ENCODE measurements at regions not wholly inside any gene's neighbourhood (a gene's known extent, or its start where the extent isn't known, plus 50 kb on each side); places are given as distances from the start of the nearest gene placed in this dataset.

DNA sequence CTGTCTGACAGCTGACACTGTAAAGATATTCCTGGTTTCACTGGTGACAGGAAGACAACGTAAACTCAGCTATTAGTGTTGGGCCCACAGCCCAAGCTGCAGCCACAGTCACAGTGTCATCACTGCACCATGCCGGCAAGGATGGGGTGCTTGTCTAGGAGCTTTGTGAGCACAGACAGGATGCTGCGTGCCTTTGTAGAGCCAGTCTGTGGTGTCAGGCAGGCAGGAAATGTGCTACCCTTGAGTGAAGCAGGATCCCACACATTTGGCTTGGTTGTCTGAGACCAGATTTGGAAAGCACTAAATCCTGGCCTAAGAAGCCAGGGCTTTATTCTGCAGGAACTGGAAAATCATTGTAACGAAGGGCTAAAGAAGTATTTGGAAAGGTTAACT, 121.6 kb upstream of the ADAMTS16 start:
- no peaks in the 10 kb centered on the region for H3K9me3 ChIP-seq
- TF ChIP-seq, protein P1, sequence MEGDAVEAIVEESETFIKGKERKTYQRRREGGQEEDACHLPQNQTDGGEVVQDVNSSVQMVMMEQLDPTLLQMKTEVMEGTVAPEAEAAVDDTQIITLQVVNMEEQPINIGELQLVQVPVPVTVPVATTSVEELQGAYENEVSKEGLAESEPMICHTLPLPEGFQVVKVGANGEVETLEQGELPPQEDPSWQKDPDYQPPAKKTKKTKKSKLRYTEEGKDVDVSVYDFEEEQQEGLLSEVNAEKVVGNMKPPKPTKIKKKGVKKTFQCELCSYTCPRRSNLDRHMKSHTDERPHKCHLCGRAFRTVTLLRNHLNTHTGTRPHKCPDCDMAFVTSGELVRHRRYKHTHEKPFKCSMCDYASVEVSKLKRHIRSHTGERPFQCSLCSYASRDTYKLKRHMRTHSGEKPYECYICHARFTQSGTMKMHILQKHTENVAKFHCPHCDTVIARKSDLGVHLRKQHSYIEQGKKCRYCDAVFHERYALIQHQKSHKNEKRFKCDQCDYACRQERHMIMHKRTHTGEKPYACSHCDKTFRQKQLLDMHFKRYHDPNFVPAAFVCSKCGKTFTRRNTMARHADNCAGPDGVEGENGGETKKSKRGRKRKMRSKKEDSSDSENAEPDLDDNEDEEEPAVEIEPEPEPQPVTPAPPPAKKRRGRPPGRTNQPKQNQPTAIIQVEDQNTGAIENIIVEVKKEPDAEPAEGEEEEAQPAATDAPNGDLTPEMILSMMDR (IDR thresholded peaks at IDR 0.05): no peak
- no peak for TF ChIP-seq EP300 (IDR thresholded peaks at IDR 0.05)
- no peak for TF ChIP-seq POLR2A (IDR thresholded peaks at IDR 0.05)
- no peak for TF ChIP-seq POLR2AphosphoS5 (IDR thresholded peaks at IDR 0.05)
- H3K4me3 ChIP-seq: no peak overlapping the region
- ATAC-seq (ENCODE audit: low FRiP score in 2 of 2) (peak; percentile 35 to 46), DNase-seq (no peak)
- no peaks in the 10 kb centered on the region for H3K4me1 ChIP-seq
- no peaks in the 10 kb centered on the region for H3K36me3 ChIP-seq
- no peaks in the 10 kb centered on the region for H3K27me3 ChIP-seq
- H3K27ac ChIP-seq: no peak overlapping the region
- WGBS, 2 donors: 57 to 60% methylated on average over 3 to 4 of the region's 4 CpGs

GRCh38 chr5:5021436-5021835, 118.7 kb upstream of the ADAMTS16 start:
- WGBS, 2 donors: 81 to 91% methylated on average over 5 of the region's 5 CpGs
- no peak for DNase-seq
- no peaks in the 10 kb centered on the region for H3K27me3 ChIP-seq
- TF ChIP-seq, protein P1 (IDR thresholded peaks at IDR 0.05): no peak
- no peak for TF ChIP-seq POLR2A (IDR thresholded peaks at IDR 0.05)
- no peak for TF ChIP-seq POLR2AphosphoS5 (IDR thresholded peaks at IDR 0.05)
- no peak for TF ChIP-seq EP300 (IDR thresholded peaks at IDR 0.05)
- H3K36me3 ChIP-seq: no peaks in the 10 kb centered on the region
- no peak overlapping the region for H3K27ac ChIP-seq
- no peak for ATAC-seq (ENCODE audit: low FRiP score in 2 of 2)
- no peaks in the 10 kb centered on the region for H3K4me1 ChIP-seq
- no peak overlapping the region for H3K4me3 ChIP-seq
- no peaks in the 10 kb centered on the region for H3K9me3 ChIP-seq

GRCh38 chr5:5025098-5025773, 114.9 kb upstream of the ADAMTS16 start:
- no peaks in the 10 kb centered on the region for H3K36me3 ChIP-seq
- no peaks in the 10 kb centered on the region for H3K4me1 ChIP-seq
- WGBS, 2 donors: 85 to 90% methylated on average over 14 of the region's 14 CpGs
- DNase-seq (no peak), ATAC-seq (ENCODE audit: low FRiP score in 2 of 2) (no peak)
- no peak for TF ChIP-seq POLR2AphosphoS5 (IDR thresholded peaks at IDR 0.05)
- no peak for TF ChIP-seq EP300 (IDR thresholded peaks at IDR 0.05)
- TF ChIP-seq, protein P1 (IDR thresholded peaks at IDR 0.05): no peak
- TF ChIP-seq POLR2A (IDR thresholded peaks at IDR 0.05): no peak
- no peaks in the 10 kb centered on the region for H3K9me3 ChIP-seq
- no peak overlapping the region for H3K4me3 ChIP-seq
- no peaks in the 10 kb centered on the region for H3K27me3 ChIP-seq
- H3K27ac ChIP-seq: no peak overlapping the region

- 80% methylated on average over 13 to 16 of the region's 16 CpGs for WGBS, 2 donors
- DNase-seq: no peak
These were observed 114.2 kb upstream of the ADAMTS16 start for GRCh38 chr5:5025774-5026408.

DNA sequence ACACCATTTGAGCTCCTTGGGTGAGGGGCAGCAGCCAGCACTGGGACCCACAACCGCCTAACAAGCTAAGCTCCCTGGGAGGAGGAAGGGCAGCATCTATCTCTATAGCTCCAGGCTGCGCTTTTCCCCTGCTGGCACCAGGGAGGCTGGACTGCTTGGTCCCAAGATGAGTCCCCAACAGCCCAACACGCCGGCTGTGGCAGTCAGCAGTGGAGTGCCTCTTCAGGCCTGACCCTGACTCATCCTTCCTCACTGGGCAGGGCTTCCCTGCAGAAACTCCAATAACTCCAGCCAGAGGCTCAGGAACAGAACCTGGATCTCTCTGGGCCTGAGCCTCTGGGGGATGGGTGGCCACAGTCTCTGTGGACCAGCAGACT, 113.7 kb upstream of the ADAMTS16 start:
- no peaks in the 10 kb centered on the region for H3K9me3 ChIP-seq
- 83 to 89% methylated on average over 3 to 4 of the region's 4 CpGs for whole genome bisulfite sequencing, 2 donors
- H3K4me3 ChIP-seq: no peak overlapping the region
- H3K27me3 ChIP-seq: no peaks in the 10 kb centered on the region
- no peaks in the 10 kb centered on the region for H3K4me1 ChIP-seq
- DNase-seq (peak in 1 of 2 donors; percentile 21), ATAC-seq (ENCODE audit: low FRiP score in 2 of 2) (no peak)
- H3K36me3 ChIP-seq: no peaks in the 10 kb centered on the region
- no peak for TF ChIP-seq POLR2AphosphoS5 (IDR thresholded peaks at IDR 0.05)
- TF ChIP-seq, protein P1 (IDR thresholded peaks at IDR 0.05): no peak
- H3K27ac ChIP-seq: no peak overlapping the region

More at GRCh38 chr5:5025774-5026408, 114.2 kb upstream of the ADAMTS16 start:
- Histone ChIP-seq H3K27ac (no peak overlapping the region), H3K36me3 (no peaks in the 10 kb centered on the region), H3K27me3 (no peaks in the 10 kb centered on the region), H3K4me1 (no peaks in the 10 kb centered on the region), H3K4me3 (no peak overlapping the region), H3K9me3 (no peaks in the 10 kb centered on the region)
- TF ChIP-seq POLR2AphosphoS5 (IDR thresholded peaks at IDR 0.05): no peak
- no peak for TF ChIP-seq EP300 (IDR thresholded peaks at IDR 0.05)
- no peak for ATAC-seq (ENCODE audit: low FRiP score in 2 of 2)
